ENCODE measurements at regions not wholly inside any gene's neighbourhood (a gene's known extent, or its start where the extent isn't known, plus 50 kb on each side); places are given as distances from the start of the nearest gene placed in this dataset.

GRCh38 chr16:47944589-47944988, 211.2 kb downstream of the ABCC12 start:
- Histone ChIP-seq H2BK12ac (ENCODE audit: low read depth, low read length) (no peak overlapping the region), H2BK120ac (replicated peaks; ENCODE audit: low read depth, low read length) (no peak overlapping the region), H3K36me3 (ENCODE audit: control insufficient read depth in 2 of 4, insufficient read depth in 4 of 4, low read length in 3 of 4) (no peaks in the 10 kb centered on the region), H3K4me2 (ENCODE audit: insufficient read depth in 1 of 2, low read depth in 2 of 2, low read length in 2 of 2) (no peak overlapping the region), H2BK15ac (ENCODE audit: low read length) (no peak overlapping the region), H3K9ac (replicated peaks in 1 of 4; ENCODE audit: extremely low read depth in 1 of 4, low read depth in 3 of 4, low read length in 3 of 4) (no peak overlapping the region), H3K79me2 (ENCODE audit: control insufficient read depth in 1 of 2, insufficient read depth in 2 of 2, low read length in 2 of 2) (no peaks in the 10 kb centered on the region), H3K56ac (replicated peaks; ENCODE audit: insufficient read length, low read depth, low read length) (no peak overlapping the region), H3K27me3 (replicated peaks in 1 of 4; ENCODE audit: control insufficient read depth in 3 of 4, extremely low read depth in 1 of 4, insufficient read depth in 3 of 4, low read length in 3 of 4) (no peaks in the 10 kb centered on the region), H2AFZ (ENCODE audit: low read length) (no peak overlapping the region), H3K23me2 (ENCODE audit: low read depth, low read length) (no peaks in the 10 kb centered on the region), H3K4me3 (ENCODE audit: extremely low read depth in 1 of 4, insufficient read depth in 2 of 4, low read depth in 3 of 4, low read length in 4 of 4) (no peak overlapping the region), H3K79me1 (ENCODE audit: low read depth, low read length) (no peaks in the 10 kb centered on the region), H3K23ac (ENCODE audit: insufficient read length) (no peak overlapping the region), H3K9me3 (ENCODE audit: insufficient read depth in 2 of 2, low read depth in 1 of 2, low read length in 1 of 2) (no peaks in the 10 kb centered on the region), H4K8ac (ENCODE audit: extremely low read depth, insufficient read depth, low read length) (0 out of 2 replicates have a peak overlapping the region, but pooled peaks have one; percentile 25), H3K27ac (ENCODE audit: low read depth, low read length) (no peak overlapping the region), H2BK5ac (ENCODE audit: low read depth, low read length) (no peak overlapping the region), H3K4me1 (replicated peaks in 1 of 4; ENCODE audit: control insufficient read depth in 3 of 4, insufficient read depth in 4 of 4, low read length in 3 of 4) (no peaks in the 10 kb centered on the region; a peak in 1 of 7 replicates), H3K18ac (ENCODE audit: extremely low read depth, low read length) (no peak overlapping the region), H4K91ac (replicated peaks; ENCODE audit: insufficient read length, low read length) (no peak overlapping the region), H4K5ac (ENCODE audit: insufficient read length, low read depth, low read length) (no peak overlapping the region), H2BK20ac (ENCODE audit: low read length) (no peak overlapping the region), H3K14ac (ENCODE audit: insufficient read length) (no peak overlapping the region), H4K20me1 (replicated peaks in 1 of 2; ENCODE audit: control insufficient read depth in 1 of 2, insufficient read depth in 2 of 2, low read length in 2 of 2) (no peaks in the 10 kb centered on the region), H3K4ac (replicated peaks; ENCODE audit: insufficient read length, low read depth, low read length) (no peak overlapping the region), H2AK5ac (ENCODE audit: low read depth, low read length) (no peak overlapping the region)
- CTCF ChIA-PET (ENCODE audit: partially characterized antibody), result no interaction called here
- DNase-seq (ENCODE audit: low read depth in 1 of 2, low spot score in 2 of 2) (no peak), FAIRE-seq (no peak)
- TF ChIP-seq JUN (IDR thresholded peaks at IDR 0.05; ENCODE audit: low read depth, low read length) (no peak), SRF (IDR thresholded peaks at IDR 0.05; ENCODE audit: low read depth, low read length) (no peak), GABPA (IDR thresholded peaks at IDR 0.05; ENCODE audit: borderline replicate concordance, insufficient read depth, low read length) (no peak), PHF8 (conservative IDR thresholded peaks at IDR 0.05; ENCODE audit: low read depth, low read length) (no peak), POLR2A (IDR thresholded peaks at IDR 0.05; ENCODE audit: control extremely low read depth in 1 of 2, low read depth in 2 of 2, low read length in 2 of 2) (no peak), USF2 (IDR thresholded peaks at IDR 0.05; ENCODE audit: low read length) (no peak), CBX8 (IDR thresholded peaks at IDR 0.05; ENCODE audit: borderline replicate concordance, low read depth, low read length) (no peak), BCL11A (IDR thresholded peaks at IDR 0.05; ENCODE audit: low read depth in 2 of 2, low read length in 2 of 2) (no peak), RAD21 (IDR thresholded peaks at IDR 0.05 in 1 of 2, conservative IDR thresholded peaks at IDR 0.05 in 1 of 2; ENCODE audit: low read depth in 2 of 2, low read length in 2 of 2) (no peak)
- POLR2A ChIA-PET (ENCODE audit: partially characterized antibody), result no interaction called here
- WGBS, 2 experiments (ENCODE audit: extremely low coverage in 1 of 2, insufficient coverage in 1 of 2, insufficient read length in 1 of 2, insufficient replicate concordance in 2 of 2, low coverage in 1 of 2, low lambda C conversion rate in 2 of 2, missing lambda C conversion rate in 1 of 2), result 97% methylated on average over 10 of the region's 10 CpGs; no CpG with 5 or more reads in 1 of the 2 experiments
